GM19455 (cell line): ENCODE measurements at regions not wholly inside any gene's neighbourhood (a gene's known extent, or its start where the extent isn't known, plus 50 kb on each side); places are given as distances from the start of the nearest gene placed in this dataset.
"Not testable (repeated sequence)": the region's sequence is repeated elsewhere in the genome, so short reads cannot be mapped to it uniquely, and the experiment has no call there.

Experiments
- ATAC-seq: cut with Tn5 transposase; IDR thresholded peaks from one replicate; pipeline ENCODE4 v1.9.1; 2021; ENCODE audit not compliant: unreplicated experiment

- ATAC-seq = no peak
Measured at GRCh38 chr5:63127054-63127453, 548.4 kb downstream of the LRRC70 start.

GRCh38 chr5:63125862-63126261 is 547.2 kb downstream of the LRRC70 start:
- peak; percentile 55 for ATAC-seq

GRCh38 chr5:63125392-63125791 is 546.8 kb downstream of the LRRC70 start:
- no peak for ATAC-seq

- ATAC-seq = no peak
Measured at GRCh38 chr5:63124266-63124665, 545.6 kb downstream of the LRRC70 start.

GRCh38 chr5:63121471-63121870 is 542.9 kb downstream of the LRRC70 start:
- no peak for ATAC-seq

GRCh38 chr5:63118221-63118620 is 539.6 kb downstream of the LRRC70 start:
- no peak for ATAC-seq

GRCh38 chr5:63111891-63112290 is 533.3 kb downstream of the LRRC70 start:
- ATAC-seq = no peak

- no peak for ATAC-seq
Measured at GRCh38 chr5:63101870-63102269, 523.3 kb downstream of the LRRC70 start.

GRCh38 chr5:63097286-63097685 is 518.7 kb downstream of the LRRC70 start:
- ATAC-seq = no peak

GRCh38 chr5:63094730-63095129 is 516.1 kb downstream of the LRRC70 start:
- no peak for ATAC-seq

GRCh38 chr5:63089147-63089546 is 510.5 kb downstream of the LRRC70 start:
- no peak for ATAC-seq

- ATAC-seq = no peak
Measured at GRCh38 chr5:63085561-63085960, 506.9 kb downstream of the LRRC70 start.

GRCh38 chr5:63083689-63084088 is 505.1 kb downstream of the LRRC70 start:
- ATAC-seq = not testable (repeated sequence)

- no peak for ATAC-seq
Measured at GRCh38 chr5:63081402-63081801, 502.8 kb downstream of the LRRC70 start.

- ATAC-seq = no peak
Measured at GRCh38 chr5:63070001-63070400, 491.4 kb downstream of the LRRC70 start.

GRCh38 chr5:63055421-63055820 is 476.8 kb downstream of the LRRC70 start:
- ATAC-seq = no peak

GRCh38 chr5:63053019-63053638 is 474.5 kb downstream of the LRRC70 start:
- no peak for ATAC-seq

- no peak for ATAC-seq
Measured at GRCh38 chr5:63050916-63051315, 472.3 kb downstream of the LRRC70 start.

GRCh38 chr5:63049935-63050334 is 471.3 kb downstream of the LRRC70 start:
- no peak for ATAC-seq

- no peak for ATAC-seq
Measured at GRCh38 chr5:63043792-63044191, 465.2 kb downstream of the LRRC70 start.

- no peak for ATAC-seq
Measured at GRCh38 chr5:63032343-63032742, 453.7 kb downstream of the LRRC70 start.

- no peak for ATAC-seq
Measured at GRCh38 chr5:63029891-63030290, 451.3 kb downstream of the LRRC70 start.

- no peak for ATAC-seq
Measured at GRCh38 chr5:63025679-63026078, 447.1 kb downstream of the LRRC70 start.
